ENCODE measurements at regions not wholly inside any gene's neighbourhood (a gene's known extent, or its start where the extent isn't known, plus 50 kb on each side); places are given as distances from the start of the nearest gene placed in this dataset.

DNA sequence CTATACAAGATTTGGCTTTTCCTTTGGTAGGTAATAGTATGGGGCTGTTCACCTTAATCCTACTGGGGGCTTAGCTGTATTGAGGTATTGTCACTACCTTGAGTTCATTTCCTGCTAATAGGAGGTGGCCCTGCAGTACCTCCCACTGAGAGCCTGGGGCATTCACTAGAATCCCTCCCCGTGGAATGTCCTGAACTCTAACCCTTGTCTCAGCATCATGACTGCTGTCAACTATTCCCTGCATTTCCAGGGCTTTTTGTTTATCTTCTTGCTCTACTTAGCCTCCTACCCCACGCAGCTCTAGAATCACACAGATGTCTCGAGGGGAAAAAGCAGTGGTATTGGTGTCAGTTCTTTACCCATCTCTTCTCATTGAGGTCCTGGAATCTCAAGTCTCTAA, 542.3 kb downstream of the METTL4 start:
- Histone ChIP-seq H3K4me3 (no peak overlapping the region), H3K36me3 (no peaks in the 10 kb centered on the region), H3K27me3 (no peaks in the 10 kb centered on the region), H3K9me3 (no peaks in the 10 kb centered on the region), H3K27ac (no peak overlapping the region), H3K4me1 (no peaks in the 10 kb centered on the region)
- intact Hi-C loops (cut with DNase I) = no loop called here
- TF ChIP-seq POLR2A (IDR thresholded peaks at IDR 0.05) (no peak), CTCF (IDR thresholded peaks at IDR 0.05) (no peak), POLR2AphosphoS5 (IDR thresholded peaks at IDR 0.05; ENCODE audit: insufficient read depth in 1 of 2, low read depth in 1 of 2) (no peak)
- no peak for DNase-seq (ENCODE audit: extremely low spot score in 2 of 2)

GRCh38 chr18:2030647-2031046, 540.7 kb downstream of the METTL4 start:
- intact Hi-C loops (cut with DNase I) = no loop called here
- H3K4me3 ChIP-seq = no peak overlapping the region
- no peaks in the 10 kb centered on the region for H3K4me1 ChIP-seq
- no peaks in the 10 kb centered on the region for H3K36me3 ChIP-seq
- TF ChIP-seq POLR2AphosphoS5 (IDR thresholded peaks at IDR 0.05; ENCODE audit: insufficient read depth in 1 of 2, low read depth in 1 of 2) (no peak), POLR2A (IDR thresholded peaks at IDR 0.05) (no peak), CTCF (IDR thresholded peaks at IDR 0.05) (no peak)
- no peak for DNase-seq (ENCODE audit: extremely low spot score in 2 of 2)
- H3K27me3 ChIP-seq = no peaks in the 10 kb centered on the region
- no peak overlapping the region for H3K27ac ChIP-seq
- H3K9me3 ChIP-seq = no peaks in the 10 kb centered on the region

GRCh38 chr18:2032036-2032435, 539.3 kb downstream of the METTL4 start:
- DNase-seq (ENCODE audit: extremely low spot score in 2 of 2) = no peak
- H3K4me1 ChIP-seq = no peaks in the 10 kb centered on the region
- no peaks in the 10 kb centered on the region for H3K36me3 ChIP-seq
- TF ChIP-seq POLR2AphosphoS5 (IDR thresholded peaks at IDR 0.05; ENCODE audit: insufficient read depth in 1 of 2, low read depth in 1 of 2) (no peak), POLR2A (IDR thresholded peaks at IDR 0.05) (no peak), CTCF (IDR thresholded peaks at IDR 0.05) (no peak)
- H3K9me3 ChIP-seq = no peaks in the 10 kb centered on the region
- no peak overlapping the region for H3K4me3 ChIP-seq
- intact Hi-C loops (cut with DNase I) = no loop called here
- no peak overlapping the region for H3K27ac ChIP-seq
- H3K27me3 ChIP-seq = no peaks in the 10 kb centered on the region

DNA sequence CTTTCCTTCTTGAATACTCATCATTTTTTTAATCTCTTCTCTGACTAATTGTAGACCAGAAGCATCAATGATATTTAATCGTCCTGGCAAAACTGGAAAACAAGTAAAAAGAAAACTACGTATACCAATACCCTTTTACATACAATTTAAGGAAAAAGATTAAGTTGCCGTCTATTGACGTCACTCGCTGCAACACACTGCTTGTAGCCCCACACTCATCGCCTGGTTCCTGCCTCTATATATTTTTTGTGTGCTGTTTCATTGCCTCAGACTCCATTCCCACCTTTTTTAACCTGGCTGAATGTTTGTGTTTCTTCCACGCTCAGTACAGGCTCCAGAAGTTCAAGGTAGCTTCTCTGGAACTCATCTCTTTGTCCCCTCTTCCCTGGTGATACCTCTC, 536.2 kb downstream of the METTL4 start:
- H3K4me3 ChIP-seq = no peak overlapping the region
- H3K4me1 ChIP-seq = no peaks in the 10 kb centered on the region
- H3K27ac ChIP-seq = no peak overlapping the region
- H3K27me3 ChIP-seq = no peaks in the 10 kb centered on the region
- no peaks in the 10 kb centered on the region for H3K36me3 ChIP-seq
- no peaks in the 10 kb centered on the region for H3K9me3 ChIP-seq
- no peak for TF ChIP-seq CTCF (IDR thresholded peaks at IDR 0.05)
- no peak for TF ChIP-seq POLR2A (IDR thresholded peaks at IDR 0.05)
- TF ChIP-seq POLR2AphosphoS5 (IDR thresholded peaks at IDR 0.05; ENCODE audit: insufficient read depth in 1 of 2, low read depth in 1 of 2) = no peak
- DNase-seq (ENCODE audit: extremely low spot score in 2 of 2) = no peak
- intact Hi-C loops (cut with DNase I) = no loop called here

- no peaks in the 10 kb centered on the region for H3K27me3 ChIP-seq
- intact Hi-C loops (cut with DNase I) = no loop called here
- TF ChIP-seq POLR2A (IDR thresholded peaks at IDR 0.05) (no peak), CTCF (IDR thresholded peaks at IDR 0.05) (no peak), POLR2AphosphoS5 (IDR thresholded peaks at IDR 0.05; ENCODE audit: insufficient read depth in 1 of 2, low read depth in 1 of 2) (no peak)
These were observed 535.2 kb downstream of the METTL4 start for GRCh38 chr18:2036086-2036485.

More at GRCh38 chr18:2036086-2036485, 535.2 kb downstream of the METTL4 start:
- no peak for DNase-seq (ENCODE audit: extremely low spot score in 2 of 2)
- Histone ChIP-seq H3K4me3 (no peak overlapping the region), H3K27ac (no peak overlapping the region), H3K4me1 (no peaks in the 10 kb centered on the region), H3K9me3 (no peaks in the 10 kb centered on the region), H3K36me3 (no peaks in the 10 kb centered on the region)
